GM23248 (cell line): ENCODE measurements at regions not wholly inside any gene's neighbourhood (a gene's known extent, or its start where the extent isn't known, plus 50 kb on each side); places are given as distances from the start of the nearest gene placed in this dataset.

Source experiments
- EZH2 ChIP-seq: fragments of 200-600 bp; sonication (generic); IDR thresholded peaks from 2 replicates; pipeline ENCODE4 v1.6.1; 2018; ENCODE audit warnings: antibody characterized with exemption, mild to moderate bottlenecking; ENCODE audit not compliant: insufficient read depth, poor library complexity, severe bottlenecking
- EZH2phosphoT487 ChIP-seq: fragments of 200-600 bp; sonication (generic); IDR thresholded peaks from 2 replicates; pipeline ENCODE4 v1.6.1; 2018; ENCODE audit warnings: antibody characterized with exemption, moderate library complexity, mild to moderate bottlenecking, low read depth; ENCODE audit not compliant: insufficient read depth

- TF ChIP-seq EZH2, result no peak
- no peak for TF ChIP-seq EZH2phosphoT487
Measured at GRCh38 chr4:151469970-151470369, 61.0 kb downstream of the FHIP1A start.
